Tibial artery (tissue), 4 donors: ENCODE measurements at regions not wholly inside any gene's neighbourhood (a gene's known extent, or its start where the extent isn't known, plus 50 kb on each side); places are given as distances from the start of the nearest gene placed in this dataset.

ENCODE experiments used
- DNase-seq, 2 donors: peaks; one replicate each; pipeline ENCODE4 v3.0.0-alpha.2; 2019
- H3K27ac ChIP-seq, 2 donors: fragments of 200-600 bp; sonication (generic) in 1 of 2; 1 replicate in 1 of 2; 2 replicates in 1 of 2; pipeline ENCODE4 v1.5.1; 2018 to 2019; ENCODE audit warnings: mild to moderate bottlenecking in 1 of 2
- H3K27me3 ChIP-seq, 2 donors: fragments of 200-600 bp; sonication (generic) in 1 of 2; one replicate each; pipeline versions ENCODE4 v1.5.1 to v1.6.0; 2016 to 2019
- H3K36me3 ChIP-seq, 3 donors: fragments of 200-600 bp; sonication (generic) in 2 of 3; one replicate each; pipeline ENCODE4 v1.5.1; 2016 to 2019; ENCODE audit warnings: mild to moderate bottlenecking in 2 of 3
- H3K4me1 ChIP-seq, 4 donors: fragments of 200-600 bp; sonication (generic) in 2 of 4; 1 replicate in 3 of 4; 2 replicates in 1 of 4; pipeline ENCODE4 v1.5.1; 2016 to 2019
- H3K4me3 ChIP-seq, 2 donors: fragments of 200-600 bp; sonication (generic) in 1 of 2; 1 replicate in 1 of 2; 2 replicates in 1 of 2; pipeline ENCODE4 v1.5.1; 2018 to 2019; ENCODE audit warnings: mild to moderate bottlenecking in 2 of 2
- H3K9me3 ChIP-seq, 3 donors: fragments of 200-600 bp; sonication (generic) in 1 of 3; one replicate each; pipeline ENCODE4 v1.5.1; 2016 to 2019
- CTCF ChIP-seq, 2 experiments: fragments of 200-600 bp in 1 of 2; fragments of 450-650 bp in 1 of 2; IDR thresholded peaks; one replicate each; pipeline ENCODE4 v1.5.1; 2017 to 2019; ENCODE audit warnings: antibody characterized with exemption in 2 of 2, mild to moderate bottlenecking in 1 of 2, moderate library complexity in 1 of 2
- intact Hi-C: fragments of 100-400 bp; cut with DNase I; formaldehyde crosslinking; loops from one replicate; pipeline ENCODE4 v1.15.0; 2023; ENCODE audit warnings: low total_unique reads

GRCh38 chr2:188797371-188797770 is 176.8 kb upstream of the COL3A1 start:
- intact Hi-C loops = no loop called here
- Histone ChIP-seq H3K36me3 (no peaks in the 10 kb centered on the region), H3K9me3 (peaks cover 0 to 2% (median 0%) of the 10 kb centered on the region in 3 donors), H3K4me3 (no peak overlapping the region), H3K27me3 (no peaks in the 10 kb centered on the region), H3K27ac (no peak overlapping the region), H3K4me1 (no peaks in the 10 kb centered on the region)
- DNase-seq = no peak
- TF ChIP-seq CTCF (IDR thresholded peaks at IDR 0.05) = no peak

- peaks cover 0 to 8% (median 5%) of the 10 kb centered on the region in 3 donors for H3K9me3 ChIP-seq
- no peak overlapping the region for H3K27ac ChIP-seq
- no peaks in the 10 kb centered on the region for H3K36me3 ChIP-seq
- DNase-seq = no peak
- H3K4me3 ChIP-seq = no peak overlapping the region
- no peaks in the 10 kb centered on the region for H3K27me3 ChIP-seq
- H3K4me1 ChIP-seq = no peaks in the 10 kb centered on the region
- intact Hi-C loops = no loop called here
- TF ChIP-seq CTCF (IDR thresholded peaks at IDR 0.05) = no peak
Observed at GRCh38 chr2:188798159-188798558, 176.0 kb upstream of the COL3A1 start.

- Histone ChIP-seq H3K4me1 (no peaks in the 10 kb centered on the region), H3K36me3 (no peaks in the 10 kb centered on the region), H3K27ac (no peak overlapping the region), H3K27me3 (no peaks in the 10 kb centered on the region), H3K4me3 (no peak overlapping the region), H3K9me3 (peaks cover 0 to 20% (median 7%) of the 10 kb centered on the region in 3 donors)
- DNase-seq = no peak
- TF ChIP-seq CTCF (IDR thresholded peaks at IDR 0.05) = no peak
- intact Hi-C loops = no loop called here
Observed at GRCh38 chr2:188805219-188805618, 169.0 kb upstream of the COL3A1 start.

GRCh38 chr2:188808947-188809355 is 165.2 kb upstream of the COL3A1 start:
- Histone ChIP-seq H3K4me1 (peaks cover 0 to 19% (median 2%) of the 10 kb centered on the region in 4 donors), H3K9me3 (peaks cover 0 to 4% (median 0%) of the 10 kb centered on the region in 3 donors), H3K36me3 (no peaks in the 10 kb centered on the region), H3K4me3 (no peak overlapping the region), H3K27me3 (no peaks in the 10 kb centered on the region), H3K27ac (no peak overlapping the region)
- intact Hi-C loops = no loop called here
- no peak for TF ChIP-seq CTCF (IDR thresholded peaks at IDR 0.05)
- no peak for DNase-seq

- Histone ChIP-seq H3K9me3 (no peaks in the 10 kb centered on the region), H3K27ac (peak overlapping the region in 1 of 2 donors; percentile 68), H3K36me3 (no peaks in the 10 kb centered on the region), H3K27me3 (no peaks in the 10 kb centered on the region), H3K4me3 (no peak overlapping the region), H3K4me1 (peaks cover 0 to 22% (median 3%) of the 10 kb centered on the region in 4 donors)
- no peak for TF ChIP-seq CTCF (IDR thresholded peaks at IDR 0.05)
- DNase-seq = no peak
- intact Hi-C loops = no loop called here
Observed at GRCh38 chr2:188810586-188810985, 163.6 kb upstream of the COL3A1 start.

- DNase-seq = no peak
- Histone ChIP-seq H3K4me1 (peaks cover 0 to 22% (median 3%) of the 10 kb centered on the region in 4 donors), H3K27me3 (no peaks in the 10 kb centered on the region), H3K4me3 (no peak overlapping the region), H3K9me3 (no peaks in the 10 kb centered on the region), H3K27ac (peak overlapping the region; percentile 44 to 68), H3K36me3 (no peaks in the 10 kb centered on the region)
- intact Hi-C loops = no loop called here
- TF ChIP-seq CTCF (IDR thresholded peaks at IDR 0.05) = no peak
Observed at GRCh38 chr2:188811522-188811921, 162.7 kb upstream of the COL3A1 start.
